HEK293T (cell line): ENCODE measurements at regions not wholly inside any gene's neighbourhood (a gene's known extent, or its start where the extent isn't known, plus 50 kb on each side); places are given as distances from the start of the nearest gene placed in this dataset.
"Not testable (repeated sequence)": the region's sequence is repeated elsewhere in the genome, so short reads cannot be mapped to it uniquely, and the experiment has no call there.

Experiments used
- CTCF ChIA-PET: fragments of 350-600 bp; formaldehyde crosslinking; extraction: SDS; loops from one replicate; lab custom pipeline; 2021; ENCODE audit warnings: antibody characterized with exemption, inconsistent platforms; lab: Yijun Ruan, JAX
- POLR2A ChIA-PET: fragments of 350-600 bp; formaldehyde crosslinking; extraction: SDS; loops from one replicate; lab custom pipeline; 2020; ENCODE audit warnings: antibody characterized with exemption, inconsistent platforms; lab: Yijun Ruan, JAX
- DNase-seq: peaks from one replicate; pipeline ENCODE4 v3.0.0; 2012; ENCODE audit warnings: mixed read lengths; ENCODE audit errors: extremely low spot score
- ARNT ChIP-seq: fragments of 450-650 bp; IDR thresholded peaks from 2 replicates; pipeline ENCODE4 v1.6.1; 2017; ENCODE audit warnings: mild to moderate bottlenecking
- BHLHE40 ChIP-seq: fragments of 450-650 bp; IDR thresholded peaks from 2 replicates; pipeline ENCODE4 v1.6.1; 2016; ENCODE audit warnings: mild to moderate bottlenecking, moderate library complexity, borderline replicate concordance
- CTBP1 ChIP-seq: fragments of 450-650 bp; IDR thresholded peaks from 2 replicates; pipeline ENCODE4 v1.6.1; 2016; ENCODE audit warnings: borderline replicate concordance
- ELF4 ChIP-seq: fragments of 450-650 bp; IDR thresholded peaks from 2 replicates; pipeline ENCODE4 v1.6.1; 2017; ENCODE audit warnings: antibody characterized with exemption
- FOXA1 ChIP-seq: fragments of 450-650 bp; IDR thresholded peaks from 2 replicates; pipeline ENCODE4 v1.6.1; 2016; ENCODE audit warnings: mild to moderate bottlenecking
- FOXK2 ChIP-seq: fragments of 450-650 bp; IDR thresholded peaks from 2 replicates; pipeline ENCODE4 v1.6.1; 2016; ENCODE audit warnings: mild to moderate bottlenecking
- FOXM1 ChIP-seq: fragments of 450-650 bp; IDR thresholded peaks from 2 replicates; pipeline ENCODE4 v1.6.1; 2017; ENCODE audit warnings: mild to moderate bottlenecking, borderline replicate concordance
- HDGF ChIP-seq: fragments of 450-650 bp; IDR thresholded peaks from 2 replicates; pipeline ENCODE4 v1.6.1; 2017; ENCODE audit warnings: antibody characterized with exemption, borderline replicate concordance
- L3MBTL2 ChIP-seq: fragments of 450-650 bp; conservative IDR thresholded peaks from 2 replicates; pipeline ENCODE4 v1.6.1; 2016; ENCODE audit warnings: mild to moderate bottlenecking
- LEF1 ChIP-seq: fragments of 450-650 bp; IDR thresholded peaks from 2 replicates; pipeline ENCODE4 v1.6.1; 2017; ENCODE audit warnings: mild to moderate bottlenecking, borderline replicate concordance
- NFRKB ChIP-seq: fragments of 450-650 bp; IDR thresholded peaks from 2 replicates; pipeline ENCODE4 v1.6.1; 2016; ENCODE audit warnings: mild to moderate bottlenecking, moderate library complexity
- SP1 ChIP-seq: fragments of 450-650 bp; IDR thresholded peaks from 2 replicates; pipeline ENCODE4 v1.6.1; 2017
- SUZ12 ChIP-seq: fragments of 450-650 bp; IDR thresholded peaks from 2 replicates; pipeline ENCODE4 v1.6.1; 2016; ENCODE audit warnings: mild to moderate bottlenecking
- TARDBP ChIP-seq: fragments of 450-650 bp; IDR thresholded peaks from 2 replicates; pipeline ENCODE4 v1.6.1; 2016
- ZNF384 ChIP-seq: fragments of 450-650 bp; IDR thresholded peaks from 2 replicates; pipeline ENCODE4 v1.6.1; 2016
- TF ChIP-seq, protein P1 (sequence below): fragments of 450-650 bp; IDR thresholded peaks from 2 replicates; pipeline ENCODE4 v1.6.1; 2016

GRCh38 chr3:101120039-101120438, 126.8 kb upstream of the ABI3BP start:
- TF ChIP-seq FOXM1 (no peak), SP1 (no peak), BHLHE40 (no peak), ZNF384 (no peak), FOXA1 (no peak), ARNT (no peak), L3MBTL2 (no peak), NFRKB (no peak), HDGF (no peak), FOXK2 (no peak), ELF4 (no peak), SUZ12 (no peak), TARDBP (no peak), CTBP1 (no peak)
- TF ChIP-seq, protein P1, sequence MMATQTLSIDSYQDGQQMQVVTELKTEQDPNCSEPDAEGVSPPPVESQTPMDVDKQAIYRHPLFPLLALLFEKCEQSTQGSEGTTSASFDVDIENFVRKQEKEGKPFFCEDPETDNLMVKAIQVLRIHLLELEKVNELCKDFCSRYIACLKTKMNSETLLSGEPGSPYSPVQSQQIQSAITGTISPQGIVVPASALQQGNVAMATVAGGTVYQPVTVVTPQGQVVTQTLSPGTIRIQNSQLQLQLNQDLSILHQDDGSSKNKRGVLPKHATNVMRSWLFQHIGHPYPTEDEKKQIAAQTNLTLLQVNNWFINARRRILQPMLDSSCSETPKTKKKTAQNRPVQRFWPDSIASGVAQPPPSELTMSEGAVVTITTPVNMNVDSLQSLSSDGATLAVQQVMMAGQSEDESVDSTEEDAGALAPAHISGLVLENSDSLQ, result no peak
- POLR2A ChIA-PET, result no interaction called here
- DNase-seq, result no peak
- CTCF ChIA-PET, result no interaction called here

DNA sequence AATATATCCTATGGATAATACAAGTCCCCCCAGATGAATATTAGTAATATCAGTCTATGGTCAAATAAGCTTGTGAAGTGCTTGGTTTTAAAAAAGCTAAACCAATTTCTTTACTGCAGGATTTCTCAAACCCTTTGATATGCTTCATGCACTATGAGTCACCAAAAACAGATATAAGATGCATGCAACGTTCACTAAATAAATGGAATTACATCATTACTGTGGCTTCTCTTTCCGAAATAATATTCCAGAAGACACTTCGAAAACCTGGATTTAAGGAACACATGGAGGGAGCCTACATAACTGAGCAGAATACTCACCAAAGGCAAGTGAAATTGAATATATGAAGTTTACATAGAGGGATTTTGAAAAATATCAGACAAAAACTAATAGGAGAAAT, 126.3 kb upstream of the ABI3BP start:
- CTCF ChIA-PET, result no interaction called here
- no peak for DNase-seq
- TF ChIP-seq NFRKB (no peak), FOXM1 (no peak)
- POLR2A ChIA-PET, result no interaction called here

DNA sequence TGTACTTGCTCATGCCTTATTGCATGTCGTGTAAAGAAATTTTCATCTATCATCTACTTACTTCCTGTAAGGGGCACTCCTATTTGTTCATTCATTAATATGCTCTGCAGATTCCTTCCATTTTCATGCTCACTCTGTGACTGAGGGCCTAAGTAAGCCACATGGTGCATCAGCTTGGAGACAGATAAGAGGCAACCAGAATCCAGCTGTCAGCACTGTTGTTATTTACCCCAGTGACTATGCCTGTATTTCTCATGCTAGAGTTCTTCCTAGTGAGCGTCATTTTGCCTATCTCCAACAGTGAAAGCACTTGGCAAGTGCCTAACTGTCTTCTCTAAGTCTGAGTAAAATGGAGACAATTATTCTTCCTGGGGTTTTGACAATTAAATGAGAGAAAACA, 124.8 kb upstream of the ABI3BP start:
- no peak for TF ChIP-seq ARNT
- no peak for TF ChIP-seq FOXA1
- no peak for TF ChIP-seq LEF1
- no peak for TF ChIP-seq BHLHE40
- TF ChIP-seq FOXK2, result no peak
- TF ChIP-seq SP1, result no peak
- TF ChIP-seq NFRKB, result no peak
- no peak for TF ChIP-seq SUZ12
- TF ChIP-seq HDGF, result no peak
- no peak for TF ChIP-seq ELF4
- no peak for TF ChIP-seq FOXM1
- CTCF ChIA-PET, result no interaction called here
- no peak for DNase-seq
- POLR2A ChIA-PET, result no interaction called here

DNA sequence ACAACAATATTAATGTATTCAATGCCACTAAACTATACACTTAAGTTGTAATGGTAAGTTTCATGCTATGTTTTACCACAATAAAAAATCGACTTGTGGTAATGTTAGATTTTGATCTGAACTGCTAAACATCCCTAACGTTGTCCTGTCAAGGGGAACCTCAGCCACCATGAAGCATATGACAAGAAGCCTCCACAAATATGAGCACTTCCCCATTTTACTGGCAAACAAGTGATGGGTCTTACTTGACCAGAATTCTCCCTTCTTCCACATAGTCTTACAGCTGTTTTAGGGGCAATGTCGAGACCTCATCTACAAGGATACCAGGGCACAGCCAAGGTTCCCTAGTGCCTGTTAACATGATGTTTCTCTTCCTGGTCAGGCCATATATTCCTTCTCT, 124.2 kb upstream of the ABI3BP start:
- ChIA-PET CTCF (no interaction called here), POLR2A (no interaction called here)
- no peak for DNase-seq
- TF ChIP-seq LEF1 (no peak), HDGF (no peak), NFRKB (no peak), ARNT (no peak), TARDBP (no peak), SP1 (no peak), FOXM1 (no peak), SUZ12 (no peak), ZNF384 (no peak), L3MBTL2 (no peak), CTBP1 (no peak), FOXA1 (no peak), BHLHE40 (no peak), FOXK2 (no peak), ELF4 (no peak)
- TF ChIP-seq, protein P1, result no peak

DNA sequence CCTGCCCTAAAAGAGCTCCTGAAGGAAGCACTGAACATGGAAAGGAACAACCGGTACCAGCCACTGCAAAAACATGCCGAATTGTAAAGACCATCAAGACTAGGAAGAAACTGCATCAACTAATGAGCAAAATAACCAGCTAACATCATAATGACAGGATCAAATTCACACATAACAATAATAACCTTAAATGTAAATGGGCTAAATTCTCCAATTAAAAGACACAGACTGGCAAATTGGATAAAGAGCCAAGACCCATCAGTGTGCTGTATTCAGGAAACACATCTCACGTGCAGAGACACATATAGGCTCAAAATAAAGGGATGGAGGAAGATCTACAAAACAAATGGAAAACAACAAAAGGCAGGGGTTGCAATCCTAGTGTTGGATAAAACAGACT, 117.1 kb upstream of the ABI3BP start:
- DNase-seq, CTCF ChIA-PET, POLR2A ChIA-PET: not testable (repeated sequence)

DNA sequence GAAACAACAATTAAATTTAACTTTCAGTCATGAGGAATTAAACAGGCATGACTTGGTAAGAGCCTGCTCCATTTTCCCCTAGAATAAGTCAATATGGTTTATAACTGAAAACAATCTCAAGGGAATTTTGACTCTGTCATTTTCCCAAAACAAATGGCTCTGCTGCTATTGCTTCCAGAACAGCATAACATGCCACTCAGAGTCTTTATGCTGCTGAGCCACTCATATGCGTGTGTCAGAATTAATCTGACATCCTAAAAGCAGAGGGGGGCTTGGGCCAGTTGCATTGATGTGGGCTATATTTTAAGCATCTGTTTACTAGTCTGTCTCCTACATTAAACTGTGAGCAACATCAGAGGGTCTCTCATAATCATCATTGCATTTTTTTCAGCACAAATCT, 111.1 kb upstream of the ABI3BP start:
- DNase-seq, result no peak
- CTCF ChIA-PET, result no interaction called here
- POLR2A ChIA-PET, result no interaction called here
- TF ChIP-seq, protein P1, result peak; percentile 48
- no peak for TF ChIP-seq SP1

DNA sequence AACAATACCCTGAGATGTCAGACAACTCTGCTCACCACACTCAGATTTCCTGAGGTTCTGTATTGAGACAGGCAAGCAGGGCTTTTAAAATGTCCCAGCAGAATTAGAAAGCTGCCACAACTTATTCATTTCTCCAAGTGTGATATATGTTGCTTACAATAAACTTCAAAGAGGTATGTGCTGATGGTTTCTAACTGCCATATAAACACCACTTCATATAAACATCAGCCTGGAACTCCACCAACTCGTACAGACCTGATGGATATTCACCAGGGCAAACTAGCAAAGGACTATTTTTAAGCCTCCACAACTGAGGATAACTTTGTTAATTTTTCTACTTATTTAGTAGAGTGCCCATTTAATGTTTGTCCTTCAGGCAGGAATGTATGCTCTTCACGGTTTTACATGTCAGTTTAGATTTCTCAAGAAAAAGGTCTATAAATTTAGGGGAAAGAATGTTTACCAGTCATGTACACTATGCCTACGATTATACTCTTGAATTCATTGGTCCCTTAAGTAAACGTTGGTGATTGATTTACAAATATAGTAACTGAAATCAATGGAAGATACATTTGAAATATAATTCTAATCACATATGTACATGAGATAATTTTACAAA, 109.6 kb upstream of the ABI3BP start:
- DNase-seq, result peak; percentile 23
- ChIA-PET POLR2A (no interaction called here), CTCF (interaction anchor here (0.6 to 0.7 kb wide), 2 partner anchors 28 to 110 kb away, joined by 3 read pairs; no protein-coding TSS in a partner anchor)
- no peak for TF ChIP-seq FOXK2
- no peak for TF ChIP-seq L3MBTL2
- TF ChIP-seq SP1, result no peak
- TF ChIP-seq FOXA1, result no peak
- TF ChIP-seq, protein P1, result peak; percentile 87
- no peak for TF ChIP-seq TARDBP
- TF ChIP-seq CTBP1, result peak; percentile 67
- TF ChIP-seq BHLHE40, result no peak
- no peak for TF ChIP-seq ZNF384
- no peak; the same call in 1 of the 2 replicates for TF ChIP-seq FOXM1
- peak; percentile 92; the same call in 1 of the 2 replicates for TF ChIP-seq LEF1
- TF ChIP-seq SUZ12, result no peak
- TF ChIP-seq NFRKB, result no peak
- no peak for TF ChIP-seq HDGF
- TF ChIP-seq ELF4, result no peak
- TF ChIP-seq ARNT, result 0 out of 2 replicates have a peak, but pooled peaks have one; percentile 27
